Adrenal gland (tissue), 9 donors: ENCODE measurements at regions not wholly inside any gene's neighbourhood (a gene's known extent, or its start where the extent isn't known, plus 50 kb on each side); places are given as distances from the start of the nearest gene placed in this dataset.

ENCODE experiments used
- DNase-seq, 7 donors: peaks; one replicate each; pipeline ENCODE4 v3.0.0-alpha.2; 2019 to 2020
- H3K27ac ChIP-seq, 5 donors: fragments of 200-600 bp; sonication (generic) in 4 of 5; 1 replicate in 3 of 5; 2 replicates in 2 of 5; pipeline versions ENCODE4 v1.5.1 to v1.8.0; 2016 to 2020; ENCODE audit warnings: mild to moderate bottlenecking in 1 of 5
- H3K27me3 ChIP-seq: fragments of 200-600 bp; 2 replicates; pipeline ENCODE4 v1.8.0; 2021
- H3K36me3 ChIP-seq, 2 donors: fragments of 200-600 bp; replicated peaks in 1 of 2; 1 replicate in 1 of 2; 2 replicates in 1 of 2; pipeline versions ENCODE4 v1.5.1 to v1.8.0; 2018 to 2022
- H3K4me1 ChIP-seq, 2 donors: fragments of 200-600 bp; replicated peaks in 1 of 2; 1 replicate in 1 of 2; 2 replicates in 1 of 2; pipeline versions ENCODE4 v1.5.1 to v1.8.0; 2018 to 2021
- H3K4me3 ChIP-seq, 4 donors: fragments of 200-600 bp; sonication (generic) in 3 of 4; one replicate each; pipeline ENCODE4 v1.5.1; 2016 to 2018
- H3K9me3 ChIP-seq, 3 donors: fragments of 200-600 bp; sonication (generic) in 1 of 3; replicated peaks in 1 of 3; 1 replicate in 2 of 3; 2 replicates in 1 of 3; pipeline versions ENCODE4 v1.5.1 to v1.8.0; 2016 to 2021
- POLR2A ChIP-seq, 2 donors: fragments of 450-650 bp; IDR thresholded peaks; one replicate each; pipeline ENCODE4 v1.6.1; 2017; ENCODE audit warnings: antibody characterized with exemption in 2 of 2, mild to moderate bottlenecking in 2 of 2, moderate library complexity in 1 of 2
- WGBS, 4 donors: extraction: QIAGEN DNeasy Blood & Tissue Kit in 2 of 4; methylation state at CpG; one replicate each; pipeline versions ENCODE4 v1.1.5 to v1.1.7; 2013 to 2017; 5-methylcytosine and 5-hydroxymethylcytosine counted together
- intact Hi-C, 2 donors: fragments of 100-400 bp; cut with DNase I; formaldehyde crosslinking; loops; one replicate each; pipeline versions ENCODE4 v1.14.1 to v1.15.0; 2022 to 2023
- TF ChIP-seq, protein P1 (sequence below), 6 experiments: fragments of 450-650 bp in 4 of 6; fragments of 200-600 bp in 2 of 6; sonication (generic) in 1 of 6; IDR thresholded peaks; 1 replicate in 5 of 6; 2 replicates in 1 of 6; pipeline versions ENCODE4 v1.5.1 to v1.8.0; 2016 to 2021; ENCODE audit warnings: antibody characterized with exemption in 6 of 6, mild to moderate bottlenecking in 2 of 6, moderate library complexity in 1 of 6
- donor health status: healthy with polysubstance abuse.
- donor health status: Bipolar disorder and iron deficiency.
- donor health status: DM: yes; HTN: yes; CAD: no.
- donor health status: DM: no; HTN: no; CAD: no.
- donor health status: DM: no; HTN: no; CAD: no.

DNA sequence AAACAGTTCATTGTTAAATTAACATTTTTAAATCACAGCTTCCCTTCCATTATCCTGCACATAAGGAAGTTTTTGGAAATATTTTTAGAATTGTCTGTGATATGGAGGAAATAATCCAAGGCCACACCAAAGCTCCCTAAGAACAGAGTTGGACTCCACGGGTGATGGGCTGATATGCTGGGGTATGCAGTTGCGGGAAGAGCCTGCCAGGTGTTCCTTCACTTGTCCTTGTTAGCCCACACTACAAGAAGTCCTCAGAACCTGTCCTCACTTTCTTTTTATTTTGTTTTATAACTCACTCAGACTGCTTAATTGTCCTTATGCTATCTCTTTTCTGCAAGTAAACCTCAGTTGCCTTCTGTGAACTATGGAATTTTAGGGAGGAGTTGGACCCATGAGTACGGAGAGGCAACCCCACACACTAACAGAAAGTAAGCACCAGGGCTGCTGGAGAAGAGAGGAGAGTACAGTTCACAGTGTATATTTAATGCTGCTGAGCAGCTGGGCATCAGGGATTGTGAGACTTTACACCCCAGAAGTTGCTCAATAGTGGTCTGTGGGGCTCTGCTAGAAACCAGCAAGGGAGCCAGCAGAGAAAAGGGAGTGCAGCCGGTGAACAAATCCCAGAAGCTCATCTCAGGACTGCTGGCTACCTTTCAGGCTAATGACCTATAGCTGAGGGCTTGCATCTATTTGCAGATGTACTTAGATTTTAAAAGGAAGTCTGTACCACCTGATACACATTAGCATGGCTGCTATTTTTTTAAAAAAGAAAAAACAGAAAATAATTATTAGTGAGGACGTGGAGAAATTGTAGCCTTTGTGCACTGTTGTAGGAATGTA, 64.6 kb upstream of the FOXN2 start:
- Histone ChIP-seq H3K36me3 (no peaks in the 10 kb centered on the region), H3K4me3 (no peak overlapping the region), H3K27ac (peak overlapping the region in 3 of 5 donors; percentile 1 to 15 (median 12)), H3K4me1 (peaks cover 0 to 11% of the 10 kb centered on the region in 2 donors), H3K9me3 (no peaks in the 10 kb centered on the region), H3K27me3 (no peaks in the 10 kb centered on the region)
- no peak for TF ChIP-seq POLR2A (IDR thresholded peaks at IDR 0.05)
- TF ChIP-seq, protein P1, sequence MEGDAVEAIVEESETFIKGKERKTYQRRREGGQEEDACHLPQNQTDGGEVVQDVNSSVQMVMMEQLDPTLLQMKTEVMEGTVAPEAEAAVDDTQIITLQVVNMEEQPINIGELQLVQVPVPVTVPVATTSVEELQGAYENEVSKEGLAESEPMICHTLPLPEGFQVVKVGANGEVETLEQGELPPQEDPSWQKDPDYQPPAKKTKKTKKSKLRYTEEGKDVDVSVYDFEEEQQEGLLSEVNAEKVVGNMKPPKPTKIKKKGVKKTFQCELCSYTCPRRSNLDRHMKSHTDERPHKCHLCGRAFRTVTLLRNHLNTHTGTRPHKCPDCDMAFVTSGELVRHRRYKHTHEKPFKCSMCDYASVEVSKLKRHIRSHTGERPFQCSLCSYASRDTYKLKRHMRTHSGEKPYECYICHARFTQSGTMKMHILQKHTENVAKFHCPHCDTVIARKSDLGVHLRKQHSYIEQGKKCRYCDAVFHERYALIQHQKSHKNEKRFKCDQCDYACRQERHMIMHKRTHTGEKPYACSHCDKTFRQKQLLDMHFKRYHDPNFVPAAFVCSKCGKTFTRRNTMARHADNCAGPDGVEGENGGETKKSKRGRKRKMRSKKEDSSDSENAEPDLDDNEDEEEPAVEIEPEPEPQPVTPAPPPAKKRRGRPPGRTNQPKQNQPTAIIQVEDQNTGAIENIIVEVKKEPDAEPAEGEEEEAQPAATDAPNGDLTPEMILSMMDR (IDR thresholded peaks at IDR 0.05): no peak
- intact Hi-C loops: no loop called here
- DNase-seq: peak in 1 of 7 donors; percentile 3
- 32 to 51% (median 44%) methylated on average over 5 of the region's 5 CpGs for WGBS, 4 donors

DNA sequence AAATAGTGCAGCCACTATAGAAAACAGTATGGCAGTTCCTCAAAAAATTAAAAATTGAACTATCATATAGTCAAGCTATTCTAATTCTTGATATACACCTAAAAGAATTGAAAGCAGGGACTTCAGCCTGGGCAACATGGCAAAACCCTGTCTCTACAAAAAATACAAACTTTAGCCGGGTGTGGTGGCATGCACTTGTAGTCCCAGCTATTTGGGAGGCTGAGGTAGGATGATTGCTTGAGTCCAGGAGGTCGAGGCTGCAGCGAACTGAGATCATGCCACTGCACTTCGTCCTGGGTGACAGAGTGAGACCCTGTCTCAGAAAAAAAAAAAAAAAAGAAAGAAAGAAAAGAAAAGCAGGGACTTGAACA, 64.0 kb upstream of the FOXN2 start:
- Histone ChIP-seq H3K27ac (no peak overlapping the region), H3K36me3 (no peaks in the 10 kb centered on the region), H3K9me3 (no peaks in the 10 kb centered on the region), H3K4me3 (no peak overlapping the region), H3K4me1 (peaks cover 0 to 11% of the 10 kb centered on the region in 2 donors), H3K27me3 (no peaks in the 10 kb centered on the region)
- DNase-seq: no peak
- intact Hi-C loops: no loop called here
- TF ChIP-seq POLR2A (IDR thresholded peaks at IDR 0.05): no peak
- TF ChIP-seq, protein P1 (IDR thresholded peaks at IDR 0.05): no peak
- 66 to 87% (median 83%) methylated on average over 4 of the region's 4 CpGs for WGBS, 4 donors

DNA sequence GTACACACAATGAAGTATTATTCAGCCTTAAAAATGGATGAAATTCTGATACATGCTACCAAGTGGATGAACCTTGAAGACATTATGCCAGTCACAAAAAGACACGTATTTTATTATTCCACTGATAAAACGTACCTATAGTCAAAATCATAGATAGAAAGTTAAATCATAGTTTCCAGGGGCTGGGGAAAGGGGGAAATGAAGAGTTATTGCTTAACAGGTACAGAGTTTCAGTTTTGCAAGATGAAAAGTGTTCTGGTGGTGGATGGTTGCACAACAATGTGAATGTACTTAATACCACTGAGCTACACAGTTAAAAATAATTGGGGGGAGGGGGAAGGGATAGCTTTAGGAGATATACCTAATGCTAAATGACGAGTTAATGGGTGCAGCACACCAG, 63.5 kb upstream of the FOXN2 start:
- Histone ChIP-seq H3K27ac (no peak overlapping the region), H3K4me1 (peaks cover 0 to 11% of the 10 kb centered on the region in 2 donors), H3K4me3 (no peak overlapping the region), H3K9me3 (no peaks in the 10 kb centered on the region), H3K27me3 (no peaks in the 10 kb centered on the region), H3K36me3 (no peaks in the 10 kb centered on the region)
- 48 to 62% (median 56%) methylated on average over 3 of the region's 3 CpGs for WGBS, 4 donors
- peak in 1 of 7 donors; percentile 5 for DNase-seq
- intact Hi-C loops: no loop called here
- TF ChIP-seq, protein P1 (IDR thresholded peaks at IDR 0.05): no peak
- TF ChIP-seq POLR2A (IDR thresholded peaks at IDR 0.05): no peak

DNA sequence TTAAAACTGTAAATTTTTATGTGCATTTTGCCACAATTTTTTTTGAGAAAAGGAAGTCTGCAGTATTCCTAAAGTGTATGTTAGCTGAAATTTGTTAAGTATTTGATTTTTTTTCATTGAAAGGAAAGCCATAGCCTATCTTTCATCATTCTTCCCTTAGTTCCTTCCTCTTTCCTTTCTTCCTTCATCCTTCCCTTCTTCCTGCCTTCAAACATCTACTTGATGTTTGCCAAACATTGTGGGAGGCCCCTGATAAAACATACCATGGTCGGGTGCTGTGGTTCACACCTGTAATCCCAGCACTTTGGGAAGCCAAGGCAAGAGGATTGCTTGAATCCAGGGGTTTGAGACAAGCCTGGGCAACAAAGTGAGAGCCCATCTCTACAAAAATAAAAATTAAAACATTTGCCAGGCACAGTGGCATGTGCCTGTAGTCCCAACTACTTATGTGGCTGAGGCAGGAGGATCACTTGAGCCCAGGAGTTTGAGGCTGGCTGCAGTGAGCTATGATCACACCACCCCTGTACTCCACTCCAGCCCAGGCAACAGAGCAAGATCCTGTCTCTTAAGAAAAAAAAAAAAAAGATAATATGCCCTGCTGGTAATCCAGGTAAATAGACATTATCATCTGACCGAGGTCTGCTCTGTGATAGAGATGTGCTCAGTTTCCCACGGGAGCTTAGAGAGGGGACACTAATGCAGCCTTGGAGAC, 62.9 kb upstream of the FOXN2 start:
- intact Hi-C loops: no loop called here
- Histone ChIP-seq H3K27ac (no peak overlapping the region), H3K36me3 (no peaks in the 10 kb centered on the region), H3K4me3 (no peak overlapping the region), H3K27me3 (no peaks in the 10 kb centered on the region), H3K9me3 (no peaks in the 10 kb centered on the region), H3K4me1 (peaks cover 0 to 11% of the 10 kb centered on the region in 2 donors)
- WGBS, 4 donors: 56 to 81% (median 65%) methylated on average over 3 of the region's 3 CpGs
- TF ChIP-seq POLR2A (IDR thresholded peaks at IDR 0.05): no peak
- TF ChIP-seq, protein P1 (IDR thresholded peaks at IDR 0.05): no peak
- DNase-seq: no peak
